Lower leg skin (tissue), 4 donors: ENCODE measurements at regions not wholly inside any gene's neighbourhood (a gene's known extent, or its start where the extent isn't known, plus 50 kb on each side); places are given as distances from the start of the nearest gene placed in this dataset.
"Not testable (repeated sequence)": the region's sequence is repeated elsewhere in the genome, so short reads cannot be mapped to it uniquely, and the experiment has no call there.

Source experiments
- DNase-seq, 2 donors: peaks; one replicate each; pipeline ENCODE4 v3.0.0-alpha.2; 2019; ENCODE audit warnings: low spot score in 2 of 2
- H3K4me3 ChIP-seq: fragments of 200-600 bp; sonication (generic); 2 replicates; pipeline ENCODE4 v1.5.1; 2017; ENCODE audit warnings: mild to moderate bottlenecking, low read depth; ENCODE audit not compliant: poor library complexity, severe bottlenecking
- POLR2A ChIP-seq, 2 donors: fragments of 450-650 bp; IDR thresholded peaks; one replicate each; pipeline ENCODE4 v1.6.1; 2016 to 2017; ENCODE audit warnings: antibody characterized with exemption in 2 of 2, mild to moderate bottlenecking in 1 of 2, moderate library complexity in 1 of 2
- WGBS, 2 donors: methylation state at CpG; one replicate each; pipeline ENCODE4 v1.1.5; 2018; 5-methylcytosine and 5-hydroxymethylcytosine counted together
- intact Hi-C: fragments of 100-400 bp; cut with DNase I; formaldehyde crosslinking; loops from one replicate; pipeline ENCODE4 v1.15.0; 2023; ENCODE audit warnings: low total_unique reads
- TF ChIP-seq, protein P1 (sequence below), 3 donors: fragments of 450-650 bp; IDR thresholded peaks; one replicate each; pipeline ENCODE4 v1.5.1; 2016; ENCODE audit warnings: antibody characterized with exemption in 3 of 3, mild to moderate bottlenecking in 3 of 3, moderate library complexity in 2 of 3

GRCh38 chr16:52920331-52920730 lies 132.4 kb downstream of the CHD9NB start:
- H3K4me3 ChIP-seq = no peak overlapping the region
- intact Hi-C loops = no loop called here
- no peak for DNase-seq
- 61 to 68% methylated on average over 5 of the region's 5 CpGs for WGBS, 2 donors
- TF ChIP-seq POLR2A (IDR thresholded peaks at IDR 0.05) = no peak
- TF ChIP-seq, protein P1, sequence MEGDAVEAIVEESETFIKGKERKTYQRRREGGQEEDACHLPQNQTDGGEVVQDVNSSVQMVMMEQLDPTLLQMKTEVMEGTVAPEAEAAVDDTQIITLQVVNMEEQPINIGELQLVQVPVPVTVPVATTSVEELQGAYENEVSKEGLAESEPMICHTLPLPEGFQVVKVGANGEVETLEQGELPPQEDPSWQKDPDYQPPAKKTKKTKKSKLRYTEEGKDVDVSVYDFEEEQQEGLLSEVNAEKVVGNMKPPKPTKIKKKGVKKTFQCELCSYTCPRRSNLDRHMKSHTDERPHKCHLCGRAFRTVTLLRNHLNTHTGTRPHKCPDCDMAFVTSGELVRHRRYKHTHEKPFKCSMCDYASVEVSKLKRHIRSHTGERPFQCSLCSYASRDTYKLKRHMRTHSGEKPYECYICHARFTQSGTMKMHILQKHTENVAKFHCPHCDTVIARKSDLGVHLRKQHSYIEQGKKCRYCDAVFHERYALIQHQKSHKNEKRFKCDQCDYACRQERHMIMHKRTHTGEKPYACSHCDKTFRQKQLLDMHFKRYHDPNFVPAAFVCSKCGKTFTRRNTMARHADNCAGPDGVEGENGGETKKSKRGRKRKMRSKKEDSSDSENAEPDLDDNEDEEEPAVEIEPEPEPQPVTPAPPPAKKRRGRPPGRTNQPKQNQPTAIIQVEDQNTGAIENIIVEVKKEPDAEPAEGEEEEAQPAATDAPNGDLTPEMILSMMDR (IDR thresholded peaks at IDR 0.05) = no peak

DNA sequence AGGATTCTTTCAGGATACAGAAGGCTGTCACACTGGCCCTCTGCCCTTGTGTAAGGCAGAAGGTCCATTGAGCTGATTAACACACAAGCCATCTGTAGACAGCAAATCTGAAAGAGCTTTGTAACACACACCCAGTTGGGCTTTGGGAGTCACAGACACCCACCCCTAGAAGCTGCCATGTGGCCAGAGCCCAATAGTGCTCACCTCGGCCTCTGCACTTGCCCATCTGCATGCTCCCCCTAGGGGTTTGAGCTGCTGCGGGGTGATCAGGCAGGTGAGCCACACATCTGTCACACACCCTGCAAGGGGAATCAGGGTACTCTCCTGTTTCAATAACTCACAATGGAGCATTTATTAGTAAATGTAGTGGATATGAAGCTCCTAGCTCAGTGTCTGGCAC lies 138.3 kb downstream of the CHD9NB start:
- no peak for DNase-seq
- H3K4me3 ChIP-seq = no peak overlapping the region
- 49 to 83% methylated on average over 2 of the region's 2 CpGs for WGBS, 2 donors
- intact Hi-C loops = loop anchor here (5.0 kb wide), 1 partner anchor 727 kb away; no protein-coding TSS in a partner anchor
- no peak for TF ChIP-seq POLR2A (IDR thresholded peaks at IDR 0.05)
- TF ChIP-seq, protein P1 (IDR thresholded peaks at IDR 0.05) = no peak

- intact Hi-C loops = loop anchor here (5.0 kb wide), 1 partner anchor 725 kb away; no protein-coding TSS in a partner anchor
- peak in 1 of 2 donors; percentile 32 for DNase-seq
- H3K4me3 ChIP-seq = no peak overlapping the region
- TF ChIP-seq, protein P1 (IDR thresholded peaks at IDR 0.05) = no peak
- TF ChIP-seq POLR2A (IDR thresholded peaks at IDR 0.05) = no peak
- 13 to 15% methylated on average over 7 of the region's 7 CpGs for WGBS, 2 donors
Observed at GRCh38 chr16:52912565-52913173, 140.0 kb downstream of the CHD9NB start.

GRCh38 chr16:52908057-52908456 lies 144.6 kb downstream of the CHD9NB start:
- not testable (repeated sequence) for H3K4me3 ChIP-seq, DNase-seq
- WGBS, 2 donors = 79 to 88% methylated on average over 6 of the region's 6 CpGs
- intact Hi-C loops = loop anchor here (5.0 kb wide), 1 partner anchor 841 kb away; no protein-coding TSS in a partner anchor

DNA sequence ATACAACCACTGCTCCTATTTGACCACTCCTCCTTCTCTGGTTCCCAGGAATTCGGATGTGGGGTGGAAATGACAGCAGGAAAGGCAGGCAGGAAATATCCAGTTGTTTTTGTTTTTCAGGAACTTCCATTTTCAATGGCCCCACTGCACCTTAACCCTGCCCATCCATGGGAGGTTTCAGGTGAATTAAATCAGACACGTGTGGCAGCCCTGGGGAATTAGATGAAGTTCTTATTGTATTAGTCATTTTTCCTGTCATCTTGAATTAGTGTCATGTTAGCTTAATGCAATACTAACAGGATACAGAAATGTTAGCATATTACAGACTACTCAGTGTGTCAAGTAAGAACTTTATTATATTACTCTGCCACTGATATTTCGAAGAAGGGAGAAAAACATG lies 146.4 kb downstream of the CHD9NB start:
- intact Hi-C loops = loop anchor here (5.0 kb wide), 1 partner anchor 839 kb away; no protein-coding TSS in a partner anchor
- H3K4me3 ChIP-seq = no peak overlapping the region
- no peak for TF ChIP-seq POLR2A (IDR thresholded peaks at IDR 0.05)
- TF ChIP-seq, protein P1 (IDR thresholded peaks at IDR 0.05) = no peak
- 51 to 56% methylated on average over 3 of the region's 3 CpGs for WGBS, 2 donors
- DNase-seq = no peak

GRCh38 chr16:52896478-52897164 lies 156.1 kb downstream of the CHD9NB start:
- H3K4me3 ChIP-seq = no peak overlapping the region
- no peak for DNase-seq
- TF ChIP-seq, protein P1 (IDR thresholded peaks at IDR 0.05) = no peak
- no peak for TF ChIP-seq POLR2A (IDR thresholded peaks at IDR 0.05)
- WGBS, 2 donors = 76 to 85% methylated on average over 5 of the region's 5 CpGs
- intact Hi-C loops = no loop called here
